H1 (cell line): ENCODE measurements at regions not wholly inside any gene's neighbourhood (a gene's known extent, or its start where the extent isn't known, plus 50 kb on each side); places are given as distances from the start of the nearest gene placed in this dataset.

Experiments
- CTCF ChIA-PET: fragments of 300-600 bp; sonication (Branson Sonifier 250); formaldehyde crosslinking; loops from one replicate; lab custom pipeline; 2021; ENCODE audit not compliant: partially characterized antibody; lab: Charles Lee
- POLR2A ChIA-PET: fragments of 300-600 bp; sonication (Branson Sonifier 250); formaldehyde crosslinking; loops from one replicate; lab custom pipeline; 2021; ENCODE audit warnings: inconsistent platforms; ENCODE audit not compliant: partially characterized antibody; lab: Charles Lee
- DNase-seq, 2 experiments: peaks; one replicate each; pipeline versions ENCODE4 v3.0.0 to v3.0.0-alpha.2; 2010 to 2022; ENCODE audit warnings: low spot score in 2 of 2, low read depth in 1 of 2, mixed read lengths in 1 of 2
- FAIRE-seq: peaks from 2 replicates; lab custom pipeline; 2011; peaks lifted over from hg19 to GRCh38; lab: Jason Lieb, UNC
- H2AFZ ChIP-seq: 2 replicates; pipeline ENCODE4 v1.8.1; 2012; ENCODE audit warnings: low read length, inconsistent platforms
- H2AK5ac ChIP-seq: 2 replicates; pipeline ENCODE4 v1.6.1; 2013; ENCODE audit warnings: low read depth, low read length
- H2BK120ac ChIP-seq: replicated peaks from 2 replicates; pipeline ENCODE3; 2013; ENCODE audit warnings: low read depth, low read length, inconsistent platforms
- H2BK12ac ChIP-seq: 2 replicates; pipeline ENCODE4 v1.6.1; 2013; ENCODE audit warnings: low read depth, low read length
- H2BK15ac ChIP-seq: 2 replicates; pipeline ENCODE4 v1.6.1; 2013; ENCODE audit warnings: low read length
- H2BK20ac ChIP-seq: 2 replicates; pipeline ENCODE4 v1.6.1; 2013; ENCODE audit warnings: low read length
- H2BK5ac ChIP-seq: 2 replicates; pipeline ENCODE4 v1.6.1; 2013; ENCODE audit warnings: low read depth, low read length
- H3K14ac ChIP-seq: 2 replicates; pipeline ENCODE4 v1.6.1; 2013; ENCODE audit warnings: inconsistent platforms; ENCODE audit not compliant: insufficient read length
- H3K18ac ChIP-seq: 2 replicates; pipeline ENCODE4 v1.6.1; 2013; ENCODE audit warnings: low read length; ENCODE audit errors: extremely low read depth
- H3K23ac ChIP-seq: 2 replicates; pipeline ENCODE4 v1.6.1; 2013; ENCODE audit warnings: inconsistent platforms; ENCODE audit not compliant: insufficient read length
- H3K23me2 ChIP-seq: 2 replicates; pipeline ENCODE4 v1.6.1; 2013; ENCODE audit warnings: low read depth, low read length
- H3K27ac ChIP-seq: 2 replicates; pipeline ENCODE4 v1.6.1; 2011; ENCODE audit warnings: low read depth, low read length, inconsistent platforms
- H3K27me3 ChIP-seq, 4 experiments: replicated peaks in 1 of 4; 1 replicate in 1 of 4; 2 replicates in 3 of 4; pipeline versions ENCODE4 v1.6.1 to v1.8.1; 2011 to 2013; ENCODE audit warnings: low read length in 3 of 4, mild to moderate bottlenecking in 3 of 4, inconsistent platforms in 2 of 4, mixed read lengths in 2 of 4, moderate library complexity in 1 of 4; ENCODE audit not compliant: control insufficient read depth in 3 of 4, insufficient read depth in 3 of 4; ENCODE audit errors: extremely low read depth in 1 of 4
- H3K36me3 ChIP-seq, 4 experiments: 2 replicates each; pipeline versions ENCODE4 v1.6.1 to v1.8.1; 2011 to 2013; ENCODE audit warnings: mild to moderate bottlenecking in 4 of 4, low read length in 3 of 4, moderate library complexity in 2 of 4, control low read depth in 1 of 4, inconsistent platforms in 1 of 4; ENCODE audit not compliant: insufficient read depth in 4 of 4, control insufficient read depth in 2 of 4
- H3K4ac ChIP-seq: replicated peaks from 2 replicates; pipeline ENCODE3; 2013; ENCODE audit warnings: low read length, low read depth, mixed read lengths, inconsistent platforms; ENCODE audit not compliant: insufficient read length
- H3K4me1 ChIP-seq, 4 experiments: replicated peaks in 1 of 4; 1 replicate in 1 of 4; 2 replicates in 3 of 4; pipeline versions ENCODE4 v1.6.1 to v1.8.1; 2011 to 2013; ENCODE audit warnings: low read length in 3 of 4, inconsistent platforms in 2 of 4, mixed read lengths in 1 of 4; ENCODE audit not compliant: insufficient read depth in 4 of 4, control insufficient read depth in 3 of 4
- H3K4me2 ChIP-seq, 2 experiments: 2 replicates each; pipeline versions ENCODE4 v1.6.1 to v1.8.1; 2011 to 2013; ENCODE audit warnings: low read depth in 2 of 2, low read length in 2 of 2, control low read depth in 1 of 2, inconsistent platforms in 1 of 2, mild to moderate bottlenecking in 1 of 2; ENCODE audit not compliant: insufficient read depth in 1 of 2
- H3K4me3 ChIP-seq, 4 experiments: fragments of 200-600, 300-600 bp in 1 of 4; sonication (generic), shearing (Covaris generic), sonication (Bioruptor Twin) in 1 of 4; 2 replicates each; pipeline versions ENCODE4 v1.5.1 to v1.8.1; 2011 to 2016; ENCODE audit warnings: low read length in 4 of 4, low read depth in 3 of 4, control low read depth in 2 of 4, inconsistent platforms in 2 of 4, mild to moderate bottlenecking in 2 of 4, mixed read lengths in 1 of 4, moderate library complexity in 1 of 4; ENCODE audit not compliant: insufficient read depth in 2 of 4; ENCODE audit errors: extremely low read depth in 1 of 4
- H3K56ac ChIP-seq: replicated peaks from 2 replicates; pipeline ENCODE3; 2013; ENCODE audit warnings: low read depth, mild to moderate bottlenecking, mixed read lengths, low read length, inconsistent platforms; ENCODE audit not compliant: insufficient read length
- H3K79me1 ChIP-seq: 2 replicates; pipeline ENCODE4 v1.6.1; 2013; ENCODE audit warnings: low read depth, low read length, control low read depth
- H3K79me2 ChIP-seq, 2 experiments: 2 replicates each; pipeline versions ENCODE4 v1.6.1 to v1.8.1; 2012 to 2013; ENCODE audit warnings: low read length in 2 of 2, mild to moderate bottlenecking in 2 of 2, inconsistent platforms in 1 of 2; ENCODE audit not compliant: insufficient read depth in 2 of 2, control insufficient read depth in 1 of 2
- H3K9ac ChIP-seq, 4 experiments: replicated peaks in 1 of 4; 1 replicate in 1 of 4; 2 replicates in 3 of 4; pipeline versions ENCODE4 v1.6.1 to v1.8.1; 2011 to 2013; ENCODE audit warnings: low read depth in 3 of 4, low read length in 3 of 4, control low read depth in 2 of 4, mild to moderate bottlenecking in 2 of 4, moderate library complexity in 2 of 4, inconsistent platforms in 1 of 4; ENCODE audit errors: extremely low read depth in 1 of 4
- H3K9me3 ChIP-seq, 2 experiments: 2 replicates each; pipeline versions ENCODE4 v1.6.1 to v1.8.1; 2012 to 2013; ENCODE audit warnings: mild to moderate bottlenecking in 2 of 2, moderate library complexity in 2 of 2, control low read depth in 1 of 2, inconsistent platforms in 1 of 2, low read depth in 1 of 2, low read length in 1 of 2, mixed read lengths in 1 of 2; ENCODE audit not compliant: insufficient read depth in 2 of 2
- H4K20me1 ChIP-seq, 2 experiments: replicated peaks in 1 of 2; 2 replicates each; pipeline versions ENCODE3 to v1.8.1; 2011 to 2013; ENCODE audit warnings: inconsistent platforms in 2 of 2, low read length in 2 of 2, mild to moderate bottlenecking in 1 of 2; ENCODE audit not compliant: insufficient read depth in 2 of 2, control insufficient read depth in 1 of 2
- H4K5ac ChIP-seq: 2 replicates; pipeline ENCODE4 v1.6.1; 2013; ENCODE audit warnings: low read length, low read depth, mixed read lengths, inconsistent platforms; ENCODE audit not compliant: insufficient read length
- H4K8ac ChIP-seq: 2 replicates; pipeline ENCODE4 v1.8.0; 2013; ENCODE audit warnings: mild to moderate bottlenecking, moderate library complexity, low read length, inconsistent platforms; ENCODE audit not compliant: insufficient read depth; ENCODE audit errors: extremely low read depth
- H4K91ac ChIP-seq: replicated peaks from 2 replicates; pipeline ENCODE3; 2013; ENCODE audit warnings: low read length, mixed read lengths, inconsistent platforms; ENCODE audit not compliant: insufficient read length
- ASH2L ChIP-seq: fragments of 200-600, 300-600 bp; sonication (generic); IDR thresholded peaks from one replicate; pipeline ENCODE4 v1.7.1; 2017; ENCODE audit warnings: low read length
- SAP30 ChIP-seq: fragments of 300-600 bp; sonication (generic); IDR thresholded peaks from 2 replicates; pipeline ENCODE4 v1.7.1; 2012; ENCODE audit warnings: low read length, moderate library complexity, mild to moderate bottlenecking, inconsistent platforms; ENCODE audit not compliant: insufficient read depth, insufficient replicate concordance
- TCF12 ChIP-seq: IDR thresholded peaks from 2 replicates; pipeline ENCODE4 v1.6.1; 2011; ENCODE audit warnings: low read depth, mild to moderate bottlenecking, low read length
- WGBS, 2 experiments: shearing (Covaris generic) in 1 of 2; methylation state at CpG; one replicate each; pipeline versions ENCODE4 v1.1.6 to v1.1.7; 2013 to 2015; ENCODE audit warnings: low lambda C conversion rate in 2 of 2, mixed read lengths in 2 of 2, inconsistent platforms in 1 of 2, low coverage in 1 of 2, missing lambda C conversion rate in 1 of 2; ENCODE audit not compliant: insufficient replicate concordance in 2 of 2, insufficient coverage in 1 of 2, insufficient read length in 1 of 2; ENCODE audit errors: extremely low coverage in 1 of 2, missing lambda C conversion rate in 1 of 2; 5-methylcytosine and 5-hydroxymethylcytosine counted together

DNA sequence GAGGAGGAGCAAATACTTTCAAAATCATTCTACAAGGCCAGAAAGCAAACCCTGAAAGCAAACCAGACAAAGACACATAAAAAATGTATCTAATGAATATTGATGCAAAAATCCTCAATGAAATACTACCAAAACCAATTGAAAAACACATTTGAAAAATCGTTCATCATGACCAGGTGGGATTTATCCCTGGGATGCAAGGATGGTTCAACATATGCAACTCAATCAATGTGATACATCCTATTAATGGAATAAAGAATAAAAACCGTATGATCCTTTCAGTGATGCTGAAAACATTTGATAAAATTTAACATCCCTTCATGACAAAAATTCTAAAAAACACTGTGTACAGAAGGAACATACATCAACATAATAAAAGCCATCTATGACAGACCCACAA, 337.6 kb downstream of the NNT start:
- no peak overlapping the region for H2BK5ac ChIP-seq
- no peaks in the 10 kb centered on the region for H3K4me1 ChIP-seq
- no peak overlapping the region for H2AFZ ChIP-seq
- H2BK15ac ChIP-seq = no peak overlapping the region
- no peaks in the 10 kb centered on the region for H3K79me1 ChIP-seq
- H3K27me3 ChIP-seq = no peaks in the 10 kb centered on the region
- H4K8ac ChIP-seq = no peak overlapping the region
- ChIA-PET CTCF (no interaction called here), POLR2A (no interaction called here)
- H3K4ac ChIP-seq = no peak overlapping the region
- no peak overlapping the region for H4K91ac ChIP-seq
- H2AK5ac ChIP-seq = no peak overlapping the region
- H3K79me2 ChIP-seq = no peaks in the 10 kb centered on the region
- H3K14ac ChIP-seq = no peak overlapping the region
- H2BK120ac ChIP-seq = no peak overlapping the region
- H3K56ac ChIP-seq = no peak overlapping the region
- no peak overlapping the region for H3K4me2 ChIP-seq
- no peak overlapping the region for H3K23ac ChIP-seq
- H3K9me3 ChIP-seq = 0 out of 4 replicates have a peak, but pooled peaks cover 0 to 3% of the 10 kb centered on the region in 2 experiments
- H3K23me2 ChIP-seq = no peaks in the 10 kb centered on the region
- H3K4me3 ChIP-seq = no peak overlapping the region
- no peak overlapping the region for H3K9ac ChIP-seq
- FAIRE-seq = no peak
- H3K27ac ChIP-seq = no peak overlapping the region
- no peak for DNase-seq
- H3K18ac ChIP-seq = no peak overlapping the region
- no peaks in the 10 kb centered on the region for H3K36me3 ChIP-seq
- H4K20me1 ChIP-seq = no peaks in the 10 kb centered on the region
- H2BK12ac ChIP-seq = no peak overlapping the region
- 93% methylated on average over 2 of the region's 2 CpGs; no CpG with 5 or more reads in 1 of the 2 experiments for WGBS, 2 experiments
- no peak overlapping the region for H2BK20ac ChIP-seq
- TF ChIP-seq SAP30 (no peak), ASH2L (no peak), TCF12 (no peak)
- no peak overlapping the region for H4K5ac ChIP-seq
